HG03378 (cell line): ENCODE measurements at regions not wholly inside any gene's neighbourhood (a gene's known extent, or its start where the extent isn't known, plus 50 kb on each side); places are given as distances from the start of the nearest gene placed in this dataset.
A peak's percentile ranks its signal among the peaks of the same experiment; 100 is the strongest.
"Not testable (repeated sequence)": the region's sequence is repeated elsewhere in the genome, so short reads cannot be mapped to it uniquely, and the experiment has no call there.

Experiments used
- ATAC-seq: cut with Tn5 transposase; IDR thresholded peaks from one replicate; pipeline ENCODE4 v1.9.1; 2021; ENCODE audit warnings: mild to moderate bottlenecking, moderate library complexity; ENCODE audit not compliant: unreplicated experiment

GRCh38 chr12:20017802-20018201 lies 350.5 kb upstream of the PDE3A start:
- ATAC-seq: no peak

GRCh38 chr12:20018406-20018805 lies 349.9 kb upstream of the PDE3A start:
- ATAC-seq: no peak

DNA sequence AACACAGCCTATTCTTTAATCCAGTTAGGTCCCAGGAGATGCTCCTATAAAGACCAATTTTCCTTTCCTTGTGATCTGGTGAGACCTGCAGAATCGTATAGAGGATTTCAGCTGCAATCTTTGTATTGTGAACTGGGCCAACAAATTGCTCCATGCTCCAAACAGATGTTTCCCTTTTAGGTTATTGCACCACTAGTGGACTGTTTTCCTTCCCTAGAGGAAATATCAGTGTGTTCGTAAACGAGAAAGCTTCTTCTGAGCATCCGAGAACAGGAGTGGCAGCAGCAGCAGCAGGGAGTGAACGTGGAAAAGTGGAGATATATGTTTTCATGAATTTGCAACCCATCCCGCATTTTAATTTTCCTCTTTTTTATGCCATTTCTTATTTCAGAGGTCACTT lies 344.1 kb upstream of the PDE3A start:
- no peak for ATAC-seq

DNA sequence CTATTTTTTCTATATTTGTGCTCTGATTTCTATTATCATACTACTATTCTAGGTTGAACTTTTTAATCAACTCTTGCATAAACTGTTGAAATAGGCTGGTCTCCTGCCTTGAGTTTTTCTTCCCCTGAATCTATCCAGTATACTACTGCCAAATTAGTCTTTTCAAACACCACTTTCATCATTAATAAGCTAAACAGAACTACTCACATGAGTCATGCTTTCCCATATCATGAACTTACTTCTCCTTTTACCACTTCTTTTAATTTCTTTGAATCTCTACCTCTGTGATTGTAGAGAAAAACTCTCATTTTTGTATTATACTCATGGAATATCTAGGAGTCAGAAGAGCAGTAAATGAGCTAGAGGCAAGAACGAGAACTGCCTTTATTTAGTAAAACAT lies 340.3 kb upstream of the PDE3A start:
- no peak for ATAC-seq

DNA sequence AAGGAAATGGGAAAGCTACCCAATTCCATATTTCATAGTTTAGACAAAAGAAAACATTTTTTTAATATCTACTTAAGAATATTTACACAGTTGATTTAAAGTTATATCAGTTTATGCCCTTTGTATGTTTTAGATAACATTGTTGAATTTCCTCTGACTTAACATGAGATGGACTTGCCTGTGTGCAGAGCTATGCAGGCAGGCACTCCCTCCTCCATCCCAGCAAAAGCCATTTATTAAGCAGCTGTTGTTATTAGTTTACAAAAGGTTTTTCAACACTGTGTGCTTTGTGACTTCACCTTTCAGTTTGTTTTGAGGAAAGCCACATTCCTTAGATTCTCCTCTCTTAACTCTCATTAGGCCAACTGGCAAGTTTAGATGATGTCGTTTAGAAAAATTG lies 337.5 kb upstream of the PDE3A start:
- ATAC-seq: no peak

GRCh38 chr12:20039562-20039961 lies 328.8 kb upstream of the PDE3A start:
- ATAC-seq: no peak

DNA sequence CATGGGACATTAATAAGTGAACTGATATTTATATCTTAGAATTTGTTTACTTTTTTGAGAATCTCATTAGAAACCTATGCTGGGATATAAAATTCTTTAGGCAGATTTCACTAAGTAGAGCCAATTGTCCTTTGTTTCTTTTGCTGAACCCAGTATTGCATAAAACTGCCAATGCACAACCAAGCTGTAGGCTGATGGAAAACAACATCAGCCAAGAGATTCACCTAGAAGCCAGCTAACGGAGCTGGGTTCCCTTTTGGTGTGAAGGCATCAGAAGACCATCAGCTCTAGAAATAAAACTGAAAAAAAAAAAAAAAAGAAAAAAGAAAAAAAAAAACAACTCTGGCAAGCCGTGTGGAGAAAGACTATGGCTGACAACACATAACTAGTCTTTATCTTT lies 328.2 kb upstream of the PDE3A start:
- ATAC-seq: no peak

GRCh38 chr12:20040831-20041230 lies 327.5 kb upstream of the PDE3A start:
- no peak for ATAC-seq

DNA sequence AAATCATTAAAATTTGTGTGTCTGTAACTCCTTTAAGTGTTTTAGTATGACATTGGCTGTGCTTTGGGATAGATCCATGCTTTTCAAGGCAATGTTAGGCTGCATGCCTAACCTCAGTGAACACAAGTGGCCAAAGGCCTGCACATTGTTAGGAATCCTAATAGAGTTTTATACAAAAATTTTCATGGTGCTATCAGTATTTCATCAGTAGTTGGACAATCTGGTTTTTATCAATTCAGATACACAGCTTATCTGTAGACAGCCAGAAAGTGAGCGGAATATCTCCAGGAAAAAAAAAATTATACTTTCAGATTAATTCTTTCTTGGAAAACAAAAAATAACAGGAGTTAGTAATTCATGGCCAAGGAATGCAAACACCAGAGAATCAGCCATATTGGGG lies 324.0 kb upstream of the PDE3A start:
- no peak for ATAC-seq

- no peak for ATAC-seq
These were observed 323.5 kb upstream of the PDE3A start for GRCh38 chr12:20044846-20045245.

- no peak for ATAC-seq
These were observed 320.4 kb upstream of the PDE3A start for GRCh38 chr12:20047901-20048300.

GRCh38 chr12:20050221-20050620 lies 318.1 kb upstream of the PDE3A start:
- no peak for ATAC-seq

DNA sequence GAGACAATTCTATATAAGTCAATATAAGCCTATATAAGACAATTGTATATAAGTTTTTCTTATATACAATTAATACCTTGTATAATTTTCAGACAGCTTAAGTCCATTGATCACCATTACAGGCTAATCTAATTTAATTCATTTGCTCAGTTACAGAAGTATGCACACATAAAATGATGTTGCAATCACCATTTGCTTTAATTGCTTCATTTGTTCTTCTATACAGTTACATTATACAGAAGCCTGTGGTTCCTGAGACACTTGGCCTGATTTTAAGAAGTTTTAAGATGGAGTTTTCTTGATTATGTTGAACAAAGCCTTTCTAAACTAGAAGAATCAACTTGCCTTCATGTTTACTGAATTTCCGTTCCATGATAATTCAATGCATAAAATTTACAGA lies 314.6 kb upstream of the PDE3A start:
- no peak for ATAC-seq

GRCh38 chr12:20055856-20056255 lies 312.5 kb upstream of the PDE3A start:
- ATAC-seq: no peak

DNA sequence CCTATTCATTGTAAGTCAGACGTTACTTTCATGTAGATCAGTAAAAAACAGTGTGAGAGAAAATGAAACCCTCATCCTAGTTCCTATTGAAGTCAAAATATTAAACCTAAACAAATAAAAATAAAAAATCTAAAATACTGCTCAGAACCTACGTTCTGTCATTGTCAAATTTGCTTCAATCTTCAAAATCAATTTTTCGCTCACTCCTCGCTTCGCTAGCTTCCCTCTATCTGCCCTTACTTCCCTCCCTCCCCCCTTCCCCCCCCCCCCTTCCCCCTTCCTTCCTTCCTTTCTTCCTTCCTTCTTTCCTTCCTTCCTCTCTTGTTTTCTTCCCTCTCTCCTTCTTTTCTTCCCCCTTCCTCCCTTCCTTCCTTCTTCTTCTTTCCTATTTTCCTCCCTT lies 310.9 kb upstream of the PDE3A start:
- no peak for ATAC-seq

- ATAC-seq: no peak
These were observed 305.2 kb upstream of the PDE3A start for GRCh38 chr12:20063116-20063515.

DNA sequence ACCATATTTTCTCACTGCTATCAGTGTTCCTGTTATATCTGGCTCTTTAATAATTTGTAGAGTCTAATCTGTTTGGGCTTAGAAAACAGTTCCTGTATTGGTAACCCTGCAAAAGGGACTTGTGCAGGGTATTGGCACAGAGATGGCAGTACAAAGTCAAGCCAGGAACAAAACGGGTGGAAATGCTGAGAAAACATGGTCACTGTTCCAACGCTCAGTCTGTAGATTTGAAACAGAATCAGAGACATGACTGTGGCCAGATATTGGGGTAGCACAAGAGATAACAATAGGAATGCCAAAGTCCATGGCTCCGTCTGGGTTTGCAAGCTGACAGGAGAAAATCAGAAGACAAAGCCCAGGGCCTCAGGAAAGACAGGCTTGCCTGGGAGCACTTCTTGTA lies 290.7 kb upstream of the PDE3A start:
- no peak for ATAC-seq

DNA sequence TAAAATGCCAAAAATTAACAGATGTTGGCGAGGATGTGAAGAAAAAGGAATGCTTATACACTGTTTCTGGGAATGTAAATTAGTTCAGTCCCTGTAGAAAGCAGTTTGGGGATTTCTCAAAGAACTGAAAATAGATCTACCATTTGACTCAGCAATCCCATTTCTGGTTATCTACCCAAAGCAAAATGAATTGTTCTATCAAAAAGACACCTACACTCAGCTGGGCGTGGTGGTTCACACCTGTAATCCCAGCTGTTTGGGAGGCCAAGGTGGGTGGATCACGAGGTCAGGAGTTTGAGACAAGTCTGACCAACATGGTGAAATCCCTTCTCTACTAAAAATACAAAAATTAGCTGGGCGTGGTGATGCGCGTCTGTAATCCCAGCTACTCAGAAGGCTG lies 279.3 kb upstream of the PDE3A start:
- no peak for ATAC-seq

DNA sequence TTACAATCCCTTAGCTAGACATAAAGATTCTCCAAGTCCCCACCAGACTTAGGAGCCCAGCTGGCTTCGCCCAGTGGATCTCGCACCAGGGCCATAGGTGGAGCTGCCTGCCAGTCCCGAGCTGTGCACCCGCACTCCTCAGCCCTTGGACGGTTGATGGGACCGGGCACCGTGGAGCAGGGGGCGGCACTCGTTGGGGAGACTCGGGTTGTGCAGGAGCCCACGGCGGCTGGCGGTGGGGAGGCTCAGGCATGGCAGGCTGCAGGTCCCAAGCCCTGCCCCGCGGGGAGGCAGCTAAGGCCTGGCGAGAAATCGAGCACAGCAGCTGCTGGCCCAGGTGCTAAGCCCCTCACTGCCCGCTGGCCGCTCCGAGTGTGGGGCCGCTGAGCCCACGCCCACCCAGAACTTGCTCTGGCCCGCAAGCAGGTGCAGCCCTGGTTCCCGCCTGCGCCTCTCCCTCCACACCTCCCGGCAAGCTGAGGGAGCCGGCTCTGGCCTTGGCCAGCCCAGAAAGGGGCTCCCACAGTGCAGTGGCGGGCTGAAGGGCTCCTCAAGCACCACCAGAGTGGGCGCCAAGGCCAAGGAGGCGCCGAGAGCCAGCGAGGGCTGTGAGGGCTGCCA lies 275.0 kb upstream of the PDE3A start:
- not testable (repeated sequence) for ATAC-seq

DNA sequence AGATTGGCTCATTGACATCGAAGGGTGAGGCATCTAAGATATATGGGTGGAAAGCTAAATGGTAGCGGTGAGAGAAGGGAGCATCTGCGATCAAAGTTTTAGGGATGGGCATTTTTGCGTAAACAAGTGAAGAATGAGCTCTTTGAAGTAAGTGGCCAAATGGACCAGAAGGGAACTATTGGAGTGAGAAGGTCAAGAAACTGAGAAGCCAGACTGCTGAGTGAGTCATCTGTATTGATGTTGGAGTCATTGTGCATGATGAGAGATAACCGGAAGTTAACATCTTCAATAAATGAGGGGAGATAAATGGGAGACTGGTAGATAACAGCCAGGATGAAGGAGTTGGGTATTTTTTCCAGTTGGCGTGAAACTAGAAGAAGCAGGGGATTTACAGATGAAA lies 271.9 kb upstream of the PDE3A start:
- no peak for ATAC-seq

DNA sequence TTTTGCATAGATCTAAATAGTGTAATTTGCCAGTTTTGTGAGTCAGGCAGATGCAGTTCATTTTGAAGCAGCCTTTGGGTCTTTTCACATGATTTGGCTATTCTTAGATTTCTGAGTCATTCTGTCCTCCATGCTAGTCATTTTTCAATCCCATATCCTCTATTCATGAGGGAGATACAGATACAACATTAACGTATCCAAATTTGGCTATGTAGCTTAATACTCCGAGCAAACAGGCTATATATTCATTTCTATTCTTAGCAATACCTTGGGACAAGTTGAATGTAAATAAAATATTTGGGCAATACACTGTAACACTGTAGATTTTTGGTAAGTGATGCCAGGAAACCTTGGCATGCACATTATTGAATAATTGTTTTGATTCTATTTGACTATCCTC lies 270.7 kb upstream of the PDE3A start:
- ATAC-seq: peak; percentile 46

- no peak for ATAC-seq
These were observed 268.7 kb upstream of the PDE3A start for GRCh38 chr12:20099395-20100183.

- no peak for ATAC-seq
These were observed 267.3 kb upstream of the PDE3A start for GRCh38 chr12:20101046-20101445.
